Testis (tissue), 2 donors: ENCODE measurements at regions not wholly inside any gene's neighbourhood (a gene's known extent, or its start where the extent isn't known, plus 50 kb on each side); places are given as distances from the start of the nearest gene placed in this dataset.

ENCODE experiments used
- POLR2A ChIP-seq: fragments of 450-650 bp; IDR thresholded peaks from one replicate; pipeline ENCODE4 v1.6.1; 2017; ENCODE audit warnings: antibody characterized with exemption, mild to moderate bottlenecking, moderate library complexity
- TF ChIP-seq, protein P1 (sequence below), 3 experiments: fragments of 450-650 bp in 2 of 3; fragments of 200-600 bp in 1 of 3; sonication (generic) in 1 of 3; IDR thresholded peaks; one replicate each; pipeline ENCODE4 v1.5.1; 2016 to 2019; ENCODE audit warnings: antibody characterized with exemption in 3 of 3, mild to moderate bottlenecking in 2 of 3, moderate library complexity in 1 of 3

DNA sequence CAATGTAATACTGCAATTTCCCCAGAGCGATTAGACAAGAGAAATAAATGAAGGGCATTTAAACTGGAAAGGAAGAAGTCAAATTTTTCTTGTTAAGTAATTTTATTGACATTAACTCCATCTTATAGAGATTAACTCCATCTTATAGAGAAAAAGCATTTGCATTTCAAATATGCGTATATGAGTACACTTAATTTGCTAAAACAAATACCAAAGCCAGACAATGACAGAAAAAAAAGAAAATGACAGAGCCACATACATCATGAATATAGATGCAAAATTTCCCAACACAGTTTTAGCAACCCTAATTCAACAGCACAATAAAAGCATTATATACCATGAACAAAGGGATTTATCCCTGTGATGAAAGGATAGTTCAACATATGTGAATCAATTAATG is 1293.1 kb upstream of the EYS start:
- TF ChIP-seq, protein P1, sequence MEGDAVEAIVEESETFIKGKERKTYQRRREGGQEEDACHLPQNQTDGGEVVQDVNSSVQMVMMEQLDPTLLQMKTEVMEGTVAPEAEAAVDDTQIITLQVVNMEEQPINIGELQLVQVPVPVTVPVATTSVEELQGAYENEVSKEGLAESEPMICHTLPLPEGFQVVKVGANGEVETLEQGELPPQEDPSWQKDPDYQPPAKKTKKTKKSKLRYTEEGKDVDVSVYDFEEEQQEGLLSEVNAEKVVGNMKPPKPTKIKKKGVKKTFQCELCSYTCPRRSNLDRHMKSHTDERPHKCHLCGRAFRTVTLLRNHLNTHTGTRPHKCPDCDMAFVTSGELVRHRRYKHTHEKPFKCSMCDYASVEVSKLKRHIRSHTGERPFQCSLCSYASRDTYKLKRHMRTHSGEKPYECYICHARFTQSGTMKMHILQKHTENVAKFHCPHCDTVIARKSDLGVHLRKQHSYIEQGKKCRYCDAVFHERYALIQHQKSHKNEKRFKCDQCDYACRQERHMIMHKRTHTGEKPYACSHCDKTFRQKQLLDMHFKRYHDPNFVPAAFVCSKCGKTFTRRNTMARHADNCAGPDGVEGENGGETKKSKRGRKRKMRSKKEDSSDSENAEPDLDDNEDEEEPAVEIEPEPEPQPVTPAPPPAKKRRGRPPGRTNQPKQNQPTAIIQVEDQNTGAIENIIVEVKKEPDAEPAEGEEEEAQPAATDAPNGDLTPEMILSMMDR (IDR thresholded peaks at IDR 0.05), result no peak
- TF ChIP-seq POLR2A, result no peak
